ENCODE measurements at regions not wholly inside any gene's neighbourhood (a gene's known extent, or its start where the extent isn't known, plus 50 kb on each side); places are given as distances from the start of the nearest gene placed in this dataset.

GRCh38 chr2:164384434-164384833 is 236.8 kb downstream of the GRB14 start:
- Histone ChIP-seq H3K27me3 (ENCODE audit: control insufficient read depth, insufficient read depth, low read length) (no peaks in the 10 kb centered on the region), H3K9me3 (ENCODE audit: control insufficient read depth, insufficient read depth, low read length) (no peaks in the 10 kb centered on the region), H3K36me3 (ENCODE audit: control insufficient read depth, insufficient read depth, low read length) (no peaks in the 10 kb centered on the region), H3K4me3 (ENCODE audit: low read length) (no peak overlapping the region), H3K4me1 (ENCODE audit: control insufficient read depth, insufficient read depth, low read length) (no peaks in the 10 kb centered on the region), H3K27ac (ENCODE audit: low read length) (no peak overlapping the region)
- no peak for TF ChIP-seq CTCF (IDR thresholded peaks at IDR 0.05)
- Mint-ChIP-seq H3K4me1 (no peaks in the 10 kb centered on the region), H3K27ac (no peak overlapping the region), H3K36me3 (no peaks in the 10 kb centered on the region), H3K9me3 (peaks cover 2% of the 10 kb centered on the region in 2 donors), H3K4me3 (no peak overlapping the region), H3K27me3 (ENCODE audit: low read depth in 2 of 2) (no peaks in the 10 kb centered on the region)
- DNase-seq (no peak), ATAC-seq (no peak)
- intact Hi-C loops (cut with micrococcal nuclease), result no loop called here

- H3K36me3 ChIP-seq (ENCODE audit: control insufficient read depth, insufficient read depth, low read length), result no peaks in the 10 kb centered on the region
- H3K9me3 ChIP-seq (ENCODE audit: control insufficient read depth, insufficient read depth, low read length), result peaks cover 4% of the 10 kb centered on the region
- H3K4me1 ChIP-seq (ENCODE audit: control insufficient read depth, insufficient read depth, low read length), result no peaks in the 10 kb centered on the region
- TF ChIP-seq CTCF (IDR thresholded peaks at IDR 0.05), result no peak
- no peaks in the 10 kb centered on the region for H3K36me3 Mint-ChIP-seq
- intact Hi-C loops (cut with micrococcal nuclease), result no loop called here
- DNase-seq (no peak), ATAC-seq (no peak)
- no peak overlapping the region for H3K4me3 ChIP-seq (ENCODE audit: low read length)
- no peak overlapping the region for H3K4me3 Mint-ChIP-seq
- no peaks in the 10 kb centered on the region for H3K4me1 Mint-ChIP-seq
- 82% methylated on average over 3 of the region's 4 CpGs for WGBS (ENCODE audit: insufficient coverage)
- no peaks in the 10 kb centered on the region for H3K27me3 ChIP-seq (ENCODE audit: control insufficient read depth, insufficient read depth, low read length)
- no peak overlapping the region for H3K27ac Mint-ChIP-seq
- H3K9me3 Mint-ChIP-seq, result peaks cover 7% of the 10 kb centered on the region in 2 donors
- no peaks in the 10 kb centered on the region for H3K27me3 Mint-ChIP-seq (ENCODE audit: low read depth in 2 of 2)
- H3K27ac ChIP-seq (ENCODE audit: low read length), result no peak overlapping the region
Observed at GRCh38 chr2:164371916-164372315, 249.4 kb downstream of the GRB14 start.

GRCh38 chr2:164369366-164369765 is 251.9 kb downstream of the GRB14 start:
- no peak for DNase-seq
- Histone ChIP-seq H3K4me1 (ENCODE audit: control insufficient read depth, insufficient read depth, low read length) (no peaks in the 10 kb centered on the region), H3K4me3 (ENCODE audit: low read length) (no peak overlapping the region), H3K27me3 (ENCODE audit: control insufficient read depth, insufficient read depth, low read length) (no peaks in the 10 kb centered on the region), H3K27ac (ENCODE audit: low read length) (no peak overlapping the region), H3K36me3 (ENCODE audit: control insufficient read depth, insufficient read depth, low read length) (no peaks in the 10 kb centered on the region), H3K9me3 (ENCODE audit: control insufficient read depth, insufficient read depth, low read length) (peaks cover 4% of the 10 kb centered on the region)
- Mint-ChIP-seq H3K27ac (no peak overlapping the region), H3K27me3 (ENCODE audit: low read depth in 2 of 2) (no peaks in the 10 kb centered on the region), H3K4me1 (no peaks in the 10 kb centered on the region), H3K36me3 (no peaks in the 10 kb centered on the region), H3K9me3 (peaks cover 5 to 6% of the 10 kb centered on the region in 2 donors), H3K4me3 (no peak overlapping the region)
- ATAC-seq, result no peak
- intact Hi-C loops (cut with micrococcal nuclease), result no loop called here
- TF ChIP-seq CTCF (IDR thresholded peaks at IDR 0.05), result no peak
- 50% methylated on average over 1 of the region's 1 CpG for WGBS (ENCODE audit: insufficient coverage)

- peaks cover 4% of the 10 kb centered on the region for H3K9me3 ChIP-seq (ENCODE audit: control insufficient read depth, insufficient read depth, low read length)
- no peak for TF ChIP-seq CTCF (IDR thresholded peaks at IDR 0.05)
- 100% methylated on average over 1 of the region's 2 CpGs for WGBS (ENCODE audit: insufficient coverage)
Observed at GRCh38 chr2:164368896-164369295, 252.4 kb downstream of the GRB14 start.

More at GRCh38 chr2:164368896-164369295, 252.4 kb downstream of the GRB14 start:
- Mint-ChIP-seq H3K27me3 (ENCODE audit: low read depth in 2 of 2) (no peaks in the 10 kb centered on the region), H3K4me1 (no peaks in the 10 kb centered on the region), H3K4me3 (no peak overlapping the region), H3K27ac (no peak overlapping the region), H3K9me3 (peaks cover 5 to 6% of the 10 kb centered on the region in 2 donors), H3K36me3 (no peaks in the 10 kb centered on the region)
- H3K27me3 ChIP-seq (ENCODE audit: control insufficient read depth, insufficient read depth, low read length), result no peaks in the 10 kb centered on the region
- H3K4me3 ChIP-seq (ENCODE audit: low read length), result no peak overlapping the region
- H3K4me1 ChIP-seq (ENCODE audit: control insufficient read depth, insufficient read depth, low read length), result no peaks in the 10 kb centered on the region
- ATAC-seq (no peak), DNase-seq (no peak)
- intact Hi-C loops (cut with micrococcal nuclease), result no loop called here
- H3K27ac ChIP-seq (ENCODE audit: low read length), result no peak overlapping the region
- H3K36me3 ChIP-seq (ENCODE audit: control insufficient read depth, insufficient read depth, low read length), result no peaks in the 10 kb centered on the region
